A673 (cell line): ENCODE measurements at regions not wholly inside any gene's neighbourhood (a gene's known extent, or its start where the extent isn't known, plus 50 kb on each side); places are given as distances from the start of the nearest gene placed in this dataset.

Experiments
- BruUV-seq: library from RNA; stranded (reverse); fragments of 400-500 nt; replicated peaks from 2 replicates; lab custom pipeline; 2021; lab: Mats Ljungman, UMichigan
- CTCF ChIA-PET: fragments of 300-600 bp; sonication (Branson Sonifier 250); formaldehyde crosslinking; loops from one replicate; lab custom pipeline; 2022; ENCODE audit warnings: antibody characterized with exemption; lab: Charles Lee
- POLR2A ChIA-PET: fragments of 300-600 bp; sonication (Branson Sonifier 250); formaldehyde crosslinking; loops from one replicate; lab custom pipeline; 2022; ENCODE audit warnings: antibody characterized with exemption; ENCODE audit not compliant: low non-redundant PET; lab: Charles Lee
- DNase-seq: peaks from one replicate; pipeline ENCODE4 v3.0.0-alpha.2; 2015; ENCODE audit warnings: low spot score
- H3K27ac ChIP-seq: fragments of 200-600 bp; sonication (generic); 2 replicates; pipeline ENCODE4 v1.5.1; 2016; ENCODE audit warnings: mixed run types, low read depth, mild to moderate bottlenecking, mixed read lengths, antibody characterized with exemption, low read length; ENCODE audit not compliant: poor library complexity, severe bottlenecking
- H3K27me3 ChIP-seq: fragments of 200-600 bp; sonication (generic); replicated peaks from 2 replicates; pipeline ENCODE4 v1.6.1; 2017; ENCODE audit warnings: mixed run types, low read depth, mild to moderate bottlenecking, mixed read lengths, antibody characterized with exemption, low read length; ENCODE audit not compliant: insufficient read depth, poor library complexity
- H3K36me3 ChIP-seq: fragments of 200-600 bp; sonication (generic); 2 replicates; pipeline ENCODE4 v1.6.1; 2016; ENCODE audit warnings: mixed run types, mild to moderate bottlenecking, mixed read lengths, antibody characterized with exemption, low read length; ENCODE audit not compliant: insufficient read depth, poor library complexity, severe bottlenecking
- H3K4me1 ChIP-seq: fragments of 200-600 bp; sonication (generic); 2 replicates; pipeline ENCODE4 v1.6.1; 2017; ENCODE audit warnings: mixed run types, mild to moderate bottlenecking, mixed read lengths, antibody characterized with exemption, low read length; ENCODE audit not compliant: insufficient read depth, poor library complexity, severe bottlenecking
- H3K4me3 ChIP-seq: fragments of 200-600 bp; sonication (generic); 2 replicates; pipeline ENCODE4 v1.5.1; 2016; ENCODE audit warnings: low read depth, mixed run types, mild to moderate bottlenecking, mixed read lengths, low read length; ENCODE audit not compliant: poor library complexity, severe bottlenecking
- H3K9me3 ChIP-seq: fragments of 200-600 bp; sonication (generic); 2 replicates; pipeline ENCODE4 v1.6.1; 2016; ENCODE audit warnings: mixed run types, low read depth, mild to moderate bottlenecking, mixed read lengths, antibody characterized with exemption, low read length; ENCODE audit not compliant: poor library complexity, severe bottlenecking
- CTCF ChIP-seq: fragments of 300-800, 200-600 bp; sonication (generic); conservative IDR thresholded peaks from 2 replicates; pipeline ENCODE4 v1.5.1; 2017; ENCODE audit warnings: low read depth, mild to moderate bottlenecking, antibody characterized with exemption, low read length, moderate library complexity, mixed read lengths
- EZH2 ChIP-seq: fragments of 200-600 bp; sonication (generic); IDR thresholded peaks from 2 replicates; pipeline ENCODE4 v1.6.1; 2017; ENCODE audit warnings: borderline replicate concordance, low read depth, mild to moderate bottlenecking, mixed read lengths, antibody characterized with exemption, low read length; ENCODE audit not compliant: poor library complexity, severe bottlenecking
- intact Hi-C: fragments of 100-400 bp; cut with micrococcal nuclease; formaldehyde crosslinking; loops from one replicate; pipeline ENCODE4 v1.10.0; 2022; ENCODE audit not compliant: unreplicated experiment

- H3K36me3 ChIP-seq = no peaks in the 10 kb centered on the region
- ChIA-PET CTCF (no interaction called here), POLR2A (no interaction called here)
- intact Hi-C loops = no loop called here
- TF ChIP-seq EZH2 = no peak
- TF ChIP-seq CTCF = no peak
- no peak for DNase-seq
- H3K9me3 ChIP-seq = no peaks in the 10 kb centered on the region
- H3K4me3 ChIP-seq = no peak overlapping the region
- BruUV-seq = no TSS peak
- H3K4me1 ChIP-seq = no peaks in the 10 kb centered on the region
- H3K27me3 ChIP-seq = no peaks in the 10 kb centered on the region
- H3K27ac ChIP-seq = no peak overlapping the region
Measured at GRCh38 chrX:40484408-40485091, 96.2 kb upstream of the ATP6AP2 start.

DNA sequence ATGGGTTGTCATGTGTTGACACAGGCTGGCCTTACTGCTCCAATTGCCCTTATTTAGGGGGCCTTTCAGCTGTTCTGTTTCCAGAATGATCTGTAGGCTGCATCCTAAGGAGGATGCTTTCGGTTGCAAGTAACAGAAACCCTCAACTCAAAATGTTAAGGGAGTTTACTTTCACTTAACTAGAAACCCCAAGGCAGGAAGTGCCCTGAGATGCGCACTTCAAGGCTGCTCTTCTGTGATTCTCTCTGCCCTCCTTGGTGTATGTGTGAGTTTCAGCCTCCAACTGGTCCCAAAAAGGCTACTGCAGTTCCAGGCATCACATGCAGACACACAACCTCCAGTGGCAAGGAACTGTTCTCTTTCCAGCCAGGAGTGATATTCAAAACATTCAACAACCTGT lies 97.3 kb upstream of the ATP6AP2 start:
- H3K4me1 ChIP-seq = no peaks in the 10 kb centered on the region
- CTCF ChIA-PET = no interaction called here
- H3K27ac ChIP-seq = no peak overlapping the region
- H3K27me3 ChIP-seq = no peaks in the 10 kb centered on the region
- no TSS peak for BruUV-seq
- H3K4me3 ChIP-seq = no peak overlapping the region
- H3K9me3 ChIP-seq = no peaks in the 10 kb centered on the region
- POLR2A ChIA-PET = no interaction called here
- TF ChIP-seq CTCF = no peak
- TF ChIP-seq EZH2 = no peak
- no peak for DNase-seq
- intact Hi-C loops = no loop called here
- H3K36me3 ChIP-seq = no peaks in the 10 kb centered on the region

GRCh38 chrX:40479777-40480318 lies 100.9 kb upstream of the ATP6AP2 start:
- no peak for DNase-seq
- no TSS peak for BruUV-seq
- Histone ChIP-seq H3K9me3 (no peaks in the 10 kb centered on the region), H3K36me3 (no peaks in the 10 kb centered on the region), H3K4me1 (peaks cover 1% of the 10 kb centered on the region), H3K27ac (no peak overlapping the region), H3K27me3 (no peaks in the 10 kb centered on the region), H3K4me3 (no peak overlapping the region)
- ChIA-PET POLR2A (no interaction called here), CTCF (no interaction called here)
- intact Hi-C loops = no loop called here
- TF ChIP-seq CTCF (no peak), EZH2 (no peak)
